SK-N-SH (cell line): ENCODE measurements at regions not wholly inside any gene's neighbourhood (a gene's known extent, or its start where the extent isn't known, plus 50 kb on each side); places are given as distances from the start of the nearest gene placed in this dataset.

Experiments
- CTCF ChIA-PET: fragments of 300-600, 350-600 bp; formaldehyde crosslinking; extraction: SDS; loops from one replicate; lab custom pipeline; 2021; lab: Yijun Ruan, JAX
- POLR2A ChIA-PET: fragments of 350-600 bp; sonication (Branson Sonifier 250); formaldehyde crosslinking; extraction: SDS; loops from one replicate; lab custom pipeline; 2020; ENCODE audit warnings: antibody characterized with exemption, inconsistent platforms; lab: Yijun Ruan, JAX
- DNase-seq: peaks from one replicate; pipeline ENCODE4 v3.0.0; 2012
- H2AFZ ChIP-seq: fragments of 200-600 bp; sonication (generic); 2 replicates; pipeline ENCODE4 v1.8.1; 2016; ENCODE audit warnings: antibody characterized with exemption, mild to moderate bottlenecking, low read depth
- H3F3A ChIP-seq: fragments of 200-600 bp; sonication (generic); replicated peaks from 2 replicates; pipeline ENCODE3; 2016; ENCODE audit warnings: antibody characterized with exemption, mild to moderate bottlenecking; ENCODE audit not compliant: insufficient read depth
- H3K27ac ChIP-seq, 2 experiments: fragments of 200-500 bp in 1 of 2; fragments of 200-600 bp in 1 of 2; sonication (Bioruptor generic) in 1 of 2; sonication (generic), shearing (Covaris generic) in 1 of 2; 2 replicates each; pipeline versions ENCODE4 v1.5.1 to v1.6.1; 2014 to 2016; ENCODE audit warnings: low read depth in 2 of 2, inconsistent platforms in 1 of 2, low read length in 1 of 2, mild to moderate bottlenecking in 1 of 2, mixed read lengths in 1 of 2
- H3K27me3 ChIP-seq: fragments of 200-600 bp; sonication (generic), shearing (Covaris generic); 2 replicates; pipeline ENCODE4 v1.6.1; 2016; ENCODE audit warnings: mixed run types; ENCODE audit not compliant: insufficient read depth
- H3K36me3 ChIP-seq, 2 experiments: fragments of 200-500 bp in 1 of 2; fragments of 200-600 bp in 1 of 2; sonication (Bioruptor generic) in 1 of 2; sonication (generic) in 1 of 2; replicated peaks in 1 of 2; 2 replicates each; pipeline versions ENCODE3 to v1.5.1; 2014 to 2016; ENCODE audit warnings: low read length in 1 of 2, mild to moderate bottlenecking in 1 of 2; ENCODE audit not compliant: insufficient read depth in 2 of 2, control insufficient read depth in 1 of 2
- H3K4me1 ChIP-seq, 2 experiments: fragments of 200-500 bp in 1 of 2; fragments of 200-600 bp in 1 of 2; sonication (Bioruptor generic) in 1 of 2; sonication (generic), shearing (Covaris generic) in 1 of 2; 2 replicates each; pipeline versions ENCODE4 v1.5.1 to v1.6.1; 2014 to 2016; ENCODE audit warnings: low read depth in 1 of 2, low read length in 1 of 2, mixed run types in 1 of 2; ENCODE audit not compliant: insufficient read depth in 2 of 2, control insufficient read depth in 1 of 2
- H3K4me2 ChIP-seq: fragments of 200-600 bp; sonication (generic), shearing (Covaris generic); 2 replicates; pipeline ENCODE4 v1.6.1; 2017; ENCODE audit warnings: mixed run types
- H3K4me3 ChIP-seq, 2 experiments: fragments of 200-500 bp in 1 of 2; fragments of 200-600 bp in 1 of 2; sonication (Bioruptor generic) in 1 of 2; sonication (generic), shearing (Covaris generic) in 1 of 2; 2 replicates each; pipeline versions ENCODE4 v1.5.1 to v1.8.1; 2014 to 2016; ENCODE audit warnings: low read depth in 2 of 2, inconsistent platforms in 1 of 2, low read length in 1 of 2, mild to moderate bottlenecking in 1 of 2, mixed read lengths in 1 of 2, moderate library complexity in 1 of 2
- H3K79me2 ChIP-seq: fragments of 200-600 bp; sonication (generic); 2 replicates; pipeline ENCODE4 v1.8.1; 2017; ENCODE audit warnings: mild to moderate bottlenecking; ENCODE audit not compliant: insufficient read depth
- H3K9ac ChIP-seq: fragments of 200-600 bp; sonication (generic); 2 replicates; pipeline ENCODE4 v1.6.1; 2017; ENCODE audit warnings: mixed run types
- H3K9me2 ChIP-seq: fragments of 200-600 bp; sonication (generic); 2 replicates; pipeline ENCODE4 v1.6.1; 2017; ENCODE audit warnings: mixed run types
- H3K9me3 ChIP-seq: fragments of 200-600 bp; sonication (generic); 2 replicates; pipeline ENCODE4 v1.6.1; 2017; ENCODE audit warnings: mixed run types, mild to moderate bottlenecking, moderate library complexity
- H4K20me1 ChIP-seq: fragments of 200-600 bp; sonication (generic); 2 replicates; pipeline ENCODE4 v1.6.1; 2017; ENCODE audit warnings: mild to moderate bottlenecking, mixed run types; ENCODE audit not compliant: insufficient read depth
- CHD2 ChIP-seq: fragments of 150-350 bp; IDR thresholded peaks from 2 replicates; pipeline ENCODE4 v1.6.1; 2018; ENCODE audit warnings: low read length; ENCODE audit not compliant: partially characterized antibody
- GATA2 ChIP-seq: sonication (generic); formaldehyde crosslinking; IDR thresholded peaks from 2 replicates; pipeline ENCODE4 v1.5.0; 2020; ENCODE audit warnings: mild to moderate bottlenecking, missing genetic modification reagents
- NFIC ChIP-seq: IDR thresholded peaks from 2 replicates; pipeline ENCODE4 v1.4.0; 2012; ENCODE audit warnings: borderline replicate concordance
- RCOR1 ChIP-seq: fragments of 150-350 bp; IDR thresholded peaks from 2 replicates; pipeline ENCODE4 v1.6.1; 2017; ENCODE audit warnings: antibody characterized with exemption, low read length
- RXRA ChIP-seq: IDR thresholded peaks from 2 replicates; pipeline ENCODE4 v1.4.0; 2012; ENCODE audit warnings: low read depth, mild to moderate bottlenecking, borderline replicate concordance
- TAF1 ChIP-seq: IDR thresholded peaks from 2 replicates; pipeline ENCODE4 v1.6.1; 2012; ENCODE audit warnings: low read depth, mild to moderate bottlenecking, low read length, moderate library complexity, borderline replicate concordance
- TEAD4 ChIP-seq: IDR thresholded peaks from 2 replicates; pipeline ENCODE4 v1.4.0; 2012; ENCODE audit warnings: mild to moderate bottlenecking, borderline replicate concordance; ENCODE audit not compliant: insufficient read depth
- YY1 ChIP-seq: IDR thresholded peaks from 2 replicates; pipeline ENCODE4 v1.4.0; 2012; ENCODE audit warnings: low read depth, mild to moderate bottlenecking
- WGBS: methylation state at CpG from one replicate; pipeline ENCODE4 v1.1.6; 2017; ENCODE audit warnings: low lambda C conversion rate; 5-methylcytosine and 5-hydroxymethylcytosine counted together
- TF ChIP-seq, protein P1 (sequence below): fragments of 200-600 bp; sonication (generic); IDR thresholded peaks from 2 replicates; pipeline ENCODE4 v1.6.1; 2017; ENCODE audit warnings: antibody characterized with exemption, mild to moderate bottlenecking, moderate library complexity

DNA sequence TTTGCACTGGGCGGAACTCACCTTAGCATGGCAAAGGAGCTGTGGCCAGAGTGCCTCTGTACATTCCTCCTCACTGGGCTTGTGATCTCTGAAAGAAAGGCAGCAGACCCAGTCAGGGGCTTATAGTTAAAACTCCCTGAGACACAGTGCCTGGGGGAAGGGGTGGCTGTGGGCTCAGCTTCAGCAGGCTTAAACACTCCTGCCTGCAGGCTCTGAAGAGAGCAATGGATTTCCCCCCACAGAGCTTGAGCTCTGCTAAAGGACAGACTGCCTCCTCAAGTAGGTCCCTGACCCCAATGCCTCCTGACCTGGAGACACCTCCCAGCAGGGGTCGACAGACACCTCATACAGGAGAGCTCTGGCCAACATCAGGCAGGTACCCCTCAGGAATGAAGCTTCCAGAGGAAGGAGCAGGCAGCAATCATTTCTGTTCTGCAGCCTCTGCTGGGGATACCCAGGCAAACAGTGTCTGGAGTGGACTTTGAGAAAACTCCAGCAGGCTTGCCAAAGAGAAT lies 327.5 kb upstream of the SLC16A7 start:
- H3K27me3 ChIP-seq: no peaks in the 10 kb centered on the region
- no peaks in the 10 kb centered on the region for H3F3A ChIP-seq
- H3K4me1 ChIP-seq: no peaks in the 10 kb centered on the region
- no peak for TF ChIP-seq GATA2 (CRISPR knock-in tag)
- TF ChIP-seq RCOR1: no peak
- no peaks in the 10 kb centered on the region for H4K20me1 ChIP-seq
- H2AFZ ChIP-seq: no peak overlapping the region
- no peaks in the 10 kb centered on the region for H3K9me2 ChIP-seq
- H3K9me3 ChIP-seq: no peaks in the 10 kb centered on the region
- no peak overlapping the region for H3K27ac ChIP-seq
- CTCF ChIA-PET: no interaction called here
- H3K36me3 ChIP-seq: no peaks in the 10 kb centered on the region
- no peak overlapping the region for H3K4me3 ChIP-seq
- DNase-seq: no peak
- 6% methylated on average over 2 of the region's 2 CpGs for WGBS
- no peak overlapping the region for H3K9ac ChIP-seq
- POLR2A ChIA-PET: no interaction called here
- H3K79me2 ChIP-seq: no peaks in the 10 kb centered on the region
- H3K4me2 ChIP-seq: no peak overlapping the region

- ChIA-PET CTCF (no interaction called here), POLR2A (no interaction called here)
- no peaks in the 10 kb centered on the region for H3K9me2 ChIP-seq
- no peaks in the 10 kb centered on the region for H3K79me2 ChIP-seq
- H3K9ac ChIP-seq: no peak overlapping the region
- no peaks in the 10 kb centered on the region for H3K9me3 ChIP-seq
- H3K4me3 ChIP-seq: no peak overlapping the region
- H3F3A ChIP-seq: no peaks in the 10 kb centered on the region
- H3K36me3 ChIP-seq: no peaks in the 10 kb centered on the region
- no peak overlapping the region for H2AFZ ChIP-seq
- H3K4me1 ChIP-seq: no peaks in the 10 kb centered on the region
- no peak overlapping the region for H3K4me2 ChIP-seq
- no peak for TF ChIP-seq CHD2
- TF ChIP-seq, protein P1, sequence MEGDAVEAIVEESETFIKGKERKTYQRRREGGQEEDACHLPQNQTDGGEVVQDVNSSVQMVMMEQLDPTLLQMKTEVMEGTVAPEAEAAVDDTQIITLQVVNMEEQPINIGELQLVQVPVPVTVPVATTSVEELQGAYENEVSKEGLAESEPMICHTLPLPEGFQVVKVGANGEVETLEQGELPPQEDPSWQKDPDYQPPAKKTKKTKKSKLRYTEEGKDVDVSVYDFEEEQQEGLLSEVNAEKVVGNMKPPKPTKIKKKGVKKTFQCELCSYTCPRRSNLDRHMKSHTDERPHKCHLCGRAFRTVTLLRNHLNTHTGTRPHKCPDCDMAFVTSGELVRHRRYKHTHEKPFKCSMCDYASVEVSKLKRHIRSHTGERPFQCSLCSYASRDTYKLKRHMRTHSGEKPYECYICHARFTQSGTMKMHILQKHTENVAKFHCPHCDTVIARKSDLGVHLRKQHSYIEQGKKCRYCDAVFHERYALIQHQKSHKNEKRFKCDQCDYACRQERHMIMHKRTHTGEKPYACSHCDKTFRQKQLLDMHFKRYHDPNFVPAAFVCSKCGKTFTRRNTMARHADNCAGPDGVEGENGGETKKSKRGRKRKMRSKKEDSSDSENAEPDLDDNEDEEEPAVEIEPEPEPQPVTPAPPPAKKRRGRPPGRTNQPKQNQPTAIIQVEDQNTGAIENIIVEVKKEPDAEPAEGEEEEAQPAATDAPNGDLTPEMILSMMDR: no peak
- no peak for TF ChIP-seq RCOR1
- no peak for TF ChIP-seq YY1
- TF ChIP-seq TEAD4: no peak
- TF ChIP-seq RXRA: no peak
- DNase-seq: no peak
- H3K27me3 ChIP-seq: no peaks in the 10 kb centered on the region
- WGBS: 0% methylated on average over 2 of the region's 2 CpGs
- no peak overlapping the region for H3K27ac ChIP-seq
- H4K20me1 ChIP-seq: no peaks in the 10 kb centered on the region
Observed at GRCh38 chr12:59260202-59260601, 335.6 kb upstream of the SLC16A7 start.

- Histone ChIP-seq H3K9me3 (no peaks in the 10 kb centered on the region; the same call in 1 of the 2 replicates), H2AFZ (no peak overlapping the region), H3K4me1 (no peaks in the 10 kb centered on the region), H3K9ac (no peak overlapping the region), H3K36me3 (no peaks in the 10 kb centered on the region), H4K20me1 (no peaks in the 10 kb centered on the region), H3K4me3 (no peak overlapping the region), H3K27me3 (no peaks in the 10 kb centered on the region), H3K27ac (no peak overlapping the region), H3K9me2 (no peaks in the 10 kb centered on the region), H3F3A (no peaks in the 10 kb centered on the region), H3K79me2 (no peaks in the 10 kb centered on the region), H3K4me2 (no peak overlapping the region)
- TF ChIP-seq TAF1 (no peak), NFIC (no peak)
- ChIA-PET POLR2A (no interaction called here), CTCF (no interaction called here)
- DNase-seq: no peak
Observed at GRCh38 chr12:59252731-59253130, 332.4 kb upstream of the LRIG3 start.
